Endothelial cell (in vitro differentiated cells): ENCODE measurements at regions not wholly inside any gene's neighbourhood (a gene's known extent, or its start where the extent isn't known, plus 50 kb on each side); places are given as distances from the start of the nearest gene placed in this dataset.
A peak's percentile ranks its signal among the peaks of the same experiment; 100 is the strongest.

Source experiments
- DNase-seq: peaks from one replicate; pipeline ENCODE4 v3.0.0; 2021; ENCODE audit warnings: low spot score
- H3K27ac Mint-ChIP-seq: one replicate; pipeline ENCODE4 v1.8.0; 2021; ENCODE audit warnings: mixed read lengths, inconsistent platforms; ENCODE audit not compliant: unreplicated experiment
- H3K27me3 Mint-ChIP-seq: one replicate; pipeline ENCODE4 v1.8.0; 2021; ENCODE audit warnings: mild to moderate bottlenecking, moderate library complexity, mixed read lengths, inconsistent platforms; ENCODE audit not compliant: unreplicated experiment
- H3K36me3 Mint-ChIP-seq: one replicate; pipeline ENCODE4 v1.8.0; 2021; ENCODE audit warnings: mild to moderate bottlenecking, low read depth, mixed read lengths, inconsistent platforms; ENCODE audit not compliant: unreplicated experiment
- H3K4me1 Mint-ChIP-seq: one replicate; pipeline ENCODE4 v1.8.0; 2021; ENCODE audit warnings: mild to moderate bottlenecking, mixed read lengths, inconsistent platforms; ENCODE audit not compliant: unreplicated experiment
- H3K4me3 Mint-ChIP-seq: one replicate; pipeline ENCODE4 v1.8.0; 2021; ENCODE audit warnings: mild to moderate bottlenecking, mixed read lengths, inconsistent platforms; ENCODE audit not compliant: unreplicated experiment
- H3K9me3 Mint-ChIP-seq: one replicate; pipeline ENCODE4 v1.8.0; 2021; ENCODE audit warnings: mixed read lengths, inconsistent platforms; ENCODE audit not compliant: unreplicated experiment
- TF ChIP-seq, protein P1 (sequence below): fragments of 200-600 bp; sonication (generic); IDR thresholded peaks from one replicate; pipeline ENCODE4 v1.5.0; 2021; ENCODE audit warnings: antibody characterized with exemption; ENCODE audit not compliant: unreplicated experiment

DNA sequence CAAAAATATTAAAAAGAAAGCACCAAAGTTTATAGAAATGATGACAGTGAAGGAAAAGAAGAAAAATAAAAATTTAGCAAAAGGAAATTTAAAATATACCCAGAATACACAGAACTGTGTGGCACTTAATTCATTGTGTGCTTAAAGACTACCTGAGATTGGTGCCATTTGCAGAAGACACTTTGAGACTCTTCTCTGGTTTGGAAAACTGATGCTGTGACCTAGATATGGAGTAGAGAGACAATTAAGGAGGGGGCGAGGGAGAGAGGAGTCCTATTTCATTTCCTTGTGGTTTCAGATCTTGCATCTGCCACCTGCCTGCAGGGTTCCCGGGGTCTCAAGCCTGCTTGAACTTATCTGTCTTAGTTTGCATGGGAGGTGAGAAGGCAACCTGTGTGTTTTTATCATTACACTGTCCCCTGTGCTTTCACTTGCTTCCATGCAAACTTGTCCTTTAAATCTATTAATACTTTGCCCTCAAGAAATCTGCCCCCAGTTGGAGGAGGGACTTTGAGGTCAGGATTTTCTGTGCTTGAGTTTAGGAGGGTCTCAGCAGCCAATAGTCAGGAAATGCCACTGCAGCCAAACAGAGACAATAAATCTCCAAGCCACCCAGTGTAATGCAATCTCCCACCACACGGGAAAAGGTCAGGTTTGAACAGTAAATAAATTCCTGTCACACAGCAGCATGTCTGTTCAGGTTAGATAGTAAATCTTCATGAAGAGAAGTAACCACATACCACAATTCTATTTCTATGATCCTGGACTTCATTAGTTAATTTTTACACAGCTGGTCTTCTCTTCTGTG is 119.4 kb downstream of the CAND1 start:
- H3K9me3 Mint-ChIP-seq = no peaks in the 10 kb centered on the region
- no peak overlapping the region for H3K4me3 Mint-ChIP-seq
- TF ChIP-seq, protein P1, sequence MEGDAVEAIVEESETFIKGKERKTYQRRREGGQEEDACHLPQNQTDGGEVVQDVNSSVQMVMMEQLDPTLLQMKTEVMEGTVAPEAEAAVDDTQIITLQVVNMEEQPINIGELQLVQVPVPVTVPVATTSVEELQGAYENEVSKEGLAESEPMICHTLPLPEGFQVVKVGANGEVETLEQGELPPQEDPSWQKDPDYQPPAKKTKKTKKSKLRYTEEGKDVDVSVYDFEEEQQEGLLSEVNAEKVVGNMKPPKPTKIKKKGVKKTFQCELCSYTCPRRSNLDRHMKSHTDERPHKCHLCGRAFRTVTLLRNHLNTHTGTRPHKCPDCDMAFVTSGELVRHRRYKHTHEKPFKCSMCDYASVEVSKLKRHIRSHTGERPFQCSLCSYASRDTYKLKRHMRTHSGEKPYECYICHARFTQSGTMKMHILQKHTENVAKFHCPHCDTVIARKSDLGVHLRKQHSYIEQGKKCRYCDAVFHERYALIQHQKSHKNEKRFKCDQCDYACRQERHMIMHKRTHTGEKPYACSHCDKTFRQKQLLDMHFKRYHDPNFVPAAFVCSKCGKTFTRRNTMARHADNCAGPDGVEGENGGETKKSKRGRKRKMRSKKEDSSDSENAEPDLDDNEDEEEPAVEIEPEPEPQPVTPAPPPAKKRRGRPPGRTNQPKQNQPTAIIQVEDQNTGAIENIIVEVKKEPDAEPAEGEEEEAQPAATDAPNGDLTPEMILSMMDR = peak; percentile 72
- no peaks in the 10 kb centered on the region for H3K36me3 Mint-ChIP-seq
- H3K27me3 Mint-ChIP-seq = peaks cover 4% of the 10 kb centered on the region
- peaks cover 4% of the 10 kb centered on the region for H3K4me1 Mint-ChIP-seq
- H3K27ac Mint-ChIP-seq = no peak overlapping the region
- DNase-seq = peak; percentile 16

- TF ChIP-seq, protein P1 = no peak
Measured at GRCh38 chr12:67390273-67390672, 121.1 kb downstream of the CAND1 start.

GRCh38 chr12:67391034-67391433 is 121.9 kb downstream of the CAND1 start:
- no peak overlapping the region for H3K4me3 Mint-ChIP-seq
- peaks cover 4% of the 10 kb centered on the region for H3K4me1 Mint-ChIP-seq
- TF ChIP-seq, protein P1 = no peak
- peaks cover 4% of the 10 kb centered on the region for H3K27me3 Mint-ChIP-seq
- no peaks in the 10 kb centered on the region for H3K36me3 Mint-ChIP-seq
- H3K9me3 Mint-ChIP-seq = no peaks in the 10 kb centered on the region
- no peak for DNase-seq
- H3K27ac Mint-ChIP-seq = no peak overlapping the region

More at GRCh38 chr12:67390273-67390672, 121.1 kb downstream of the CAND1 start:
- DNase-seq = no peak
- H3K9me3 Mint-ChIP-seq = no peaks in the 10 kb centered on the region
- no peak overlapping the region for H3K4me3 Mint-ChIP-seq
- H3K4me1 Mint-ChIP-seq = peaks cover 4% of the 10 kb centered on the region
- H3K36me3 Mint-ChIP-seq = no peaks in the 10 kb centered on the region
- H3K27me3 Mint-ChIP-seq = peaks cover 4% of the 10 kb centered on the region
- H3K27ac Mint-ChIP-seq = no peak overlapping the region

GRCh38 chr12:67391656-67392055 is 122.5 kb downstream of the CAND1 start:
- Mint-ChIP-seq H3K4me1 (peaks cover 4% of the 10 kb centered on the region), H3K36me3 (no peaks in the 10 kb centered on the region), H3K9me3 (no peaks in the 10 kb centered on the region), H3K4me3 (no peak overlapping the region), H3K27ac (no peak overlapping the region), H3K27me3 (peaks cover 4% of the 10 kb centered on the region)
- DNase-seq = no peak
- TF ChIP-seq, protein P1 = no peak

- H3K27ac Mint-ChIP-seq = no peak overlapping the region
- TF ChIP-seq, protein P1 = no peak
- H3K36me3 Mint-ChIP-seq = no peaks in the 10 kb centered on the region
- H3K4me3 Mint-ChIP-seq = no peak overlapping the region
- DNase-seq = no peak
- H3K27me3 Mint-ChIP-seq = no peaks in the 10 kb centered on the region
- H3K9me3 Mint-ChIP-seq = no peaks in the 10 kb centered on the region
- H3K4me1 Mint-ChIP-seq = no peaks in the 10 kb centered on the region
Measured at GRCh38 chr12:67394550-67394949, 125.4 kb downstream of the CAND1 start.
